Progenitor cell of endocrine pancreas (in vitro differentiated cells): ENCODE measurements at regions not wholly inside any gene's neighbourhood (a gene's known extent, or its start where the extent isn't known, plus 50 kb on each side); places are given as distances from the start of the nearest gene placed in this dataset.

Experiments
- DNase-seq: peaks from one replicate; pipeline ENCODE4 v3.0.0; 2021; ENCODE audit warnings: low spot score; ENCODE audit not compliant: unreplicated experiment
- H3K27ac Mint-ChIP-seq: 2 replicates; pipeline ENCODE4 v1.8.0; 2021; ENCODE audit warnings: mild to moderate bottlenecking, moderate library complexity, mixed read lengths
- H3K27me3 Mint-ChIP-seq: 2 replicates; pipeline ENCODE4 v1.8.0; 2021; ENCODE audit warnings: mixed read lengths
- H3K36me3 Mint-ChIP-seq: 2 replicates; pipeline ENCODE4 v1.8.0; 2022; ENCODE audit warnings: mixed read lengths; ENCODE audit not compliant: insufficient read depth
- H3K4me1 Mint-ChIP-seq: 2 replicates; pipeline ENCODE4 v1.8.0; 2021; ENCODE audit warnings: low read depth, mixed read lengths
- H3K4me3 Mint-ChIP-seq: 2 replicates; pipeline ENCODE4 v1.8.0; 2021; ENCODE audit warnings: low read depth, mild to moderate bottlenecking, moderate library complexity, mixed read lengths
- H3K9me3 Mint-ChIP-seq: 2 replicates; pipeline ENCODE4 v1.8.0; 2021; ENCODE audit warnings: low read depth, mixed read lengths
- CTCF ChIP-seq: fragments of 200-600 bp; sonication (generic); IDR thresholded peaks from one replicate; pipeline ENCODE4 v1.5.0; 2021; ENCODE audit warnings: antibody characterized with exemption, mild to moderate bottlenecking; ENCODE audit not compliant: unreplicated experiment

- Mint-ChIP-seq H3K4me1 (no peaks in the 10 kb centered on the region), H3K4me3 (no peak overlapping the region), H3K9me3 (peaks cover 18% of the 10 kb centered on the region), H3K27ac (no peak overlapping the region), H3K36me3 (peaks cover 1% of the 10 kb centered on the region), H3K27me3 (no peaks in the 10 kb centered on the region)
- TF ChIP-seq CTCF, result no peak
- DNase-seq, result no peak
These were observed 306.5 kb downstream of the C6orf118 start for GRCh38 chr6:165002866-165003265.

- Mint-ChIP-seq H3K9me3 (peaks cover 18% of the 10 kb centered on the region), H3K4me1 (no peaks in the 10 kb centered on the region), H3K27me3 (no peaks in the 10 kb centered on the region), H3K4me3 (no peak overlapping the region), H3K36me3 (peaks cover 1% of the 10 kb centered on the region), H3K27ac (no peak overlapping the region)
- TF ChIP-seq CTCF, result no peak
- DNase-seq, result no peak
These were observed 307.0 kb downstream of the C6orf118 start for GRCh38 chr6:165002358-165002757.

GRCh38 chr6:165001502-165002157, 307.8 kb downstream of the C6orf118 start:
- no peak for TF ChIP-seq CTCF
- Mint-ChIP-seq H3K9me3 (peaks cover 18% of the 10 kb centered on the region), H3K4me3 (no peak overlapping the region), H3K4me1 (no peaks in the 10 kb centered on the region), H3K27me3 (no peaks in the 10 kb centered on the region), H3K27ac (no peak overlapping the region), H3K36me3 (peaks cover 1% of the 10 kb centered on the region)
- no peak for DNase-seq

GRCh38 chr6:164998297-164998696, 311.1 kb downstream of the C6orf118 start:
- no peak for DNase-seq
- H3K4me1 Mint-ChIP-seq, result no peaks in the 10 kb centered on the region
- H3K27me3 Mint-ChIP-seq, result no peaks in the 10 kb centered on the region
- H3K27ac Mint-ChIP-seq, result no peak overlapping the region
- peaks cover 7% of the 10 kb centered on the region for H3K9me3 Mint-ChIP-seq
- H3K36me3 Mint-ChIP-seq, result no peaks in the 10 kb centered on the region
- no peak overlapping the region for H3K4me3 Mint-ChIP-seq
- TF ChIP-seq CTCF, result no peak

GRCh38 chr6:164996838-164997237, 312.6 kb downstream of the C6orf118 start:
- no peak for TF ChIP-seq CTCF
- H3K27me3 Mint-ChIP-seq, result no peaks in the 10 kb centered on the region
- DNase-seq, result no peak
- no peak overlapping the region for H3K4me3 Mint-ChIP-seq
- no peaks in the 10 kb centered on the region for H3K9me3 Mint-ChIP-seq
- no peaks in the 10 kb centered on the region for H3K36me3 Mint-ChIP-seq
- H3K4me1 Mint-ChIP-seq, result no peaks in the 10 kb centered on the region
- no peak overlapping the region for H3K27ac Mint-ChIP-seq
